HL-60 (cell line): ENCODE measurements at regions not wholly inside any gene's neighbourhood (a gene's known extent, or its start where the extent isn't known, plus 50 kb on each side); places are given as distances from the start of the nearest gene placed in this dataset.

ENCODE experiments used
- GABPA ChIP-seq: IDR thresholded peaks from 2 replicates; pipeline ENCODE4 v1.6.1; 2012; ENCODE audit warnings: low read depth
- POLR2AphosphoS5 ChIP-seq: IDR thresholded peaks from 2 replicates; pipeline ENCODE4 v1.6.1; 2012; ENCODE audit warnings: low read depth
- SPI1 ChIP-seq: IDR thresholded peaks from 2 replicates; pipeline ENCODE4 v1.6.1; 2012; ENCODE audit warnings: low read depth, mild to moderate bottlenecking, borderline replicate concordance
- TF ChIP-seq, protein P1 (sequence below): IDR thresholded peaks from one replicate; pipeline ENCODE4 v1.5.1; 2011; ENCODE audit warnings: low read length, control low read depth, inconsistent platforms; ENCODE audit not compliant: insufficient read depth
- TF ChIP-seq, protein P2 (sequence below): IDR thresholded peaks from 2 replicates; pipeline ENCODE4 v1.6.1; 2012; ENCODE audit warnings: low read depth; ENCODE audit not compliant: insufficient replicate concordance

DNA sequence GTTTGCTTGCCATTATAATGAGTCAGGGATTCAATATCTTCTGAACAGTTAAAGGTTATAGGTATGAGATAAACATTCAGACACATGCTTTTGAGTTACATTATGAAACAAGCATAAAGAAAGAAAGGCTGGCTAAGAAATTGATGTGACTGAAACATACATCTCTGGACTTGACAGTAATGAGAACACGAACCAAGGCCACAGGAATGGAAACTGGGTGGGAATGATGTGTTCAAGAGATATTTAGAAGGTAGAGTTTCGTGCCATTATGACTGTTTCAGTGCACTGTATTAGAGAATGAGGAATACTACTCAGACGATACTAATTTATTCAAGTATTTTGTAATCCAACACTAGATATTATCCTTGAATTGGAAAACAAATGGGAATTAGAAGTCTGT is 332.1 kb upstream of the MAGI2 start:
- TF ChIP-seq, protein P1, sequence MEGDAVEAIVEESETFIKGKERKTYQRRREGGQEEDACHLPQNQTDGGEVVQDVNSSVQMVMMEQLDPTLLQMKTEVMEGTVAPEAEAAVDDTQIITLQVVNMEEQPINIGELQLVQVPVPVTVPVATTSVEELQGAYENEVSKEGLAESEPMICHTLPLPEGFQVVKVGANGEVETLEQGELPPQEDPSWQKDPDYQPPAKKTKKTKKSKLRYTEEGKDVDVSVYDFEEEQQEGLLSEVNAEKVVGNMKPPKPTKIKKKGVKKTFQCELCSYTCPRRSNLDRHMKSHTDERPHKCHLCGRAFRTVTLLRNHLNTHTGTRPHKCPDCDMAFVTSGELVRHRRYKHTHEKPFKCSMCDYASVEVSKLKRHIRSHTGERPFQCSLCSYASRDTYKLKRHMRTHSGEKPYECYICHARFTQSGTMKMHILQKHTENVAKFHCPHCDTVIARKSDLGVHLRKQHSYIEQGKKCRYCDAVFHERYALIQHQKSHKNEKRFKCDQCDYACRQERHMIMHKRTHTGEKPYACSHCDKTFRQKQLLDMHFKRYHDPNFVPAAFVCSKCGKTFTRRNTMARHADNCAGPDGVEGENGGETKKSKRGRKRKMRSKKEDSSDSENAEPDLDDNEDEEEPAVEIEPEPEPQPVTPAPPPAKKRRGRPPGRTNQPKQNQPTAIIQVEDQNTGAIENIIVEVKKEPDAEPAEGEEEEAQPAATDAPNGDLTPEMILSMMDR: no peak
- TF ChIP-seq SPI1 (no peak), POLR2AphosphoS5 (no peak), GABPA (no peak)
- TF ChIP-seq, protein P2, sequence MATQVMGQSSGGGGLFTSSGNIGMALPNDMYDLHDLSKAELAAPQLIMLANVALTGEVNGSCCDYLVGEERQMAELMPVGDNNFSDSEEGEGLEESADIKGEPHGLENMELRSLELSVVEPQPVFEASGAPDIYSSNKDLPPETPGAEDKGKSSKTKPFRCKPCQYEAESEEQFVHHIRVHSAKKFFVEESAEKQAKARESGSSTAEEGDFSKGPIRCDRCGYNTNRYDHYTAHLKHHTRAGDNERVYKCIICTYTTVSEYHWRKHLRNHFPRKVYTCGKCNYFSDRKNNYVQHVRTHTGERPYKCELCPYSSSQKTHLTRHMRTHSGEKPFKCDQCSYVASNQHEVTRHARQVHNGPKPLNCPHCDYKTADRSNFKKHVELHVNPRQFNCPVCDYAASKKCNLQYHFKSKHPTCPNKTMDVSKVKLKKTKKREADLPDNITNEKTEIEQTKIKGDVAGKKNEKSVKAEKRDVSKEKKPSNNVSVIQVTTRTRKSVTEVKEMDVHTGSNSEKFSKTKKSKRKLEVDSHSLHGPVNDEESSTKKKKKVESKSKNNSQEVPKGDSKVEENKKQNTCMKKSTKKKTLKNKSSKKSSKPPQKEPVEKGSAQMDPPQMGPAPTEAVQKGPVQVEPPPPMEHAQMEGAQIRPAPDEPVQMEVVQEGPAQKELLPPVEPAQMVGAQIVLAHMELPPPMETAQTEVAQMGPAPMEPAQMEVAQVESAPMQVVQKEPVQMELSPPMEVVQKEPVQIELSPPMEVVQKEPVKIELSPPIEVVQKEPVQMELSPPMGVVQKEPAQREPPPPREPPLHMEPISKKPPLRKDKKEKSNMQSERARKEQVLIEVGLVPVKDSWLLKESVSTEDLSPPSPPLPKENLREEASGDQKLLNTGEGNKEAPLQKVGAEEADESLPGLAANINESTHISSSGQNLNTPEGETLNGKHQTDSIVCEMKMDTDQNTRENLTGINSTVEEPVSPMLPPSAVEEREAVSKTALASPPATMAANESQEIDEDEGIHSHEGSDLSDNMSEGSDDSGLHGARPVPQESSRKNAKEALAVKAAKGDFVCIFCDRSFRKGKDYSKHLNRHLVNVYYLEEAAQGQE: no peak
